ENCODE measurements at regions not wholly inside any gene's neighbourhood (a gene's known extent, or its start where the extent isn't known, plus 50 kb on each side); places are given as distances from the start of the nearest gene placed in this dataset.
A peak's percentile ranks its signal among the peaks of the same experiment; 100 is the strongest.

GRCh38 chr10:129322933-129323820 is 143.9 kb upstream of the MGMT start:
- DNase-seq: no peak

- no peak for DNase-seq
These were observed 143.2 kb upstream of the MGMT start for GRCh38 chr10:129323879-129324278.

- no peak for DNase-seq
These were observed 141.1 kb upstream of the MGMT start for GRCh38 chr10:129325893-129326292.

GRCh38 chr10:129328546-129328945 is 138.5 kb upstream of the MGMT start:
- no peak for DNase-seq

GRCh38 chr10:129329385-129330055 is 137.5 kb upstream of the MGMT start:
- no peak for DNase-seq

- peak; percentile 14 for DNase-seq
These were observed 136.8 kb upstream of the MGMT start for GRCh38 chr10:129330211-129330610.

- DNase-seq: no peak
These were observed 135.7 kb upstream of the MGMT start for GRCh38 chr10:129331207-129331838.

- no peak for DNase-seq
These were observed 135.2 kb upstream of the MGMT start for GRCh38 chr10:129331839-129332220.

GRCh38 chr10:129332476-129332875 is 134.6 kb upstream of the MGMT start:
- DNase-seq: peak; percentile 53

GRCh38 chr10:129333706-129334105 is 133.3 kb upstream of the MGMT start:
- DNase-seq: no peak

- DNase-seq: no peak
These were observed 132.8 kb upstream of the MGMT start for GRCh38 chr10:129334266-129334665.

- DNase-seq: no peak
These were observed 131.6 kb upstream of the MGMT start for GRCh38 chr10:129335396-129335795.

- no peak for DNase-seq
These were observed 131.1 kb upstream of the MGMT start for GRCh38 chr10:129335942-129336341.

GRCh38 chr10:129339191-129339590 is 127.8 kb upstream of the MGMT start:
- DNase-seq: no peak

- DNase-seq: no peak
These were observed 127.2 kb upstream of the MGMT start for GRCh38 chr10:129339841-129340240.

GRCh38 chr10:129341087-129341486 is 126.0 kb upstream of the MGMT start:
- no peak for DNase-seq

GRCh38 chr10:129342385-129342784 is 124.7 kb upstream of the MGMT start:
- no peak for DNase-seq

- no peak for DNase-seq
These were observed 123.9 kb upstream of the MGMT start for GRCh38 chr10:129343141-129343540.

- no peak for DNase-seq
These were observed 122.9 kb upstream of the MGMT start for GRCh38 chr10:129344103-129344502.

GRCh38 chr10:129344731-129345355 is 122.2 kb upstream of the MGMT start:
- DNase-seq: no peak

- DNase-seq: no peak
These were observed 121.3 kb upstream of the MGMT start for GRCh38 chr10:129345763-129346162.

GRCh38 chr10:129350690-129351089 is 116.4 kb upstream of the MGMT start:
- no peak for DNase-seq

- DNase-seq: no peak
These were observed 113.9 kb upstream of the MGMT start for GRCh38 chr10:129353101-129353500.
